ENCODE measurements at regions not wholly inside any gene's neighbourhood (a gene's known extent, or its start where the extent isn't known, plus 50 kb on each side); places are given as distances from the start of the nearest gene placed in this dataset.

- ATAC-seq, result no peak
- no peak overlapping the region for H3K4me3 Mint-ChIP-seq
Measured at GRCh38 chr13:59494151-59494550, 669.6 kb downstream of the DIAPH3 start.

GRCh38 chr13:59494560-59494970, 669.2 kb downstream of the DIAPH3 start:
- Mint-ChIP-seq H3K27me3 (peaks cover 10% of the 10 kb centered on the region), H3K36me3 (ENCODE audit: low read depth) (no peaks in the 10 kb centered on the region), H3K27ac (no peak overlapping the region), H3K4me3 (no peak overlapping the region), H3K4me1 (no peaks in the 10 kb centered on the region)
- no peak for DNase-seq
- H3K9me3 ChIP-seq (ENCODE audit: control insufficient read depth, low read length, poor library complexity, severe bottlenecking), result no peaks in the 10 kb centered on the region
- ATAC-seq, result no peak

More at GRCh38 chr13:59494151-59494550, 669.6 kb downstream of the DIAPH3 start:
- DNase-seq, result no peak
- H3K27ac Mint-ChIP-seq, result no peak overlapping the region
- no peaks in the 10 kb centered on the region for H3K9me3 ChIP-seq (ENCODE audit: control insufficient read depth, low read length, poor library complexity, severe bottlenecking)
- H3K27me3 Mint-ChIP-seq, result peaks cover 10% of the 10 kb centered on the region
- no peaks in the 10 kb centered on the region for H3K36me3 Mint-ChIP-seq (ENCODE audit: low read depth)
- no peaks in the 10 kb centered on the region for H3K4me1 Mint-ChIP-seq

- H3K4me1 Mint-ChIP-seq, result no peaks in the 10 kb centered on the region
- no peak overlapping the region for H3K27ac Mint-ChIP-seq
- no peak for DNase-seq
- no peak for ATAC-seq
- peaks cover 10% of the 10 kb centered on the region for H3K27me3 Mint-ChIP-seq
- H3K9me3 ChIP-seq (ENCODE audit: control insufficient read depth, low read length, poor library complexity, severe bottlenecking), result no peaks in the 10 kb centered on the region
- H3K36me3 Mint-ChIP-seq (ENCODE audit: low read depth), result no peaks in the 10 kb centered on the region
- H3K4me3 Mint-ChIP-seq, result no peak overlapping the region
Measured at GRCh38 chr13:59495299-59495698, 668.4 kb downstream of the DIAPH3 start.

GRCh38 chr13:59495936-59496512, 667.7 kb downstream of the DIAPH3 start:
- no peak overlapping the region for H3K27ac Mint-ChIP-seq
- ATAC-seq, result no peak

GRCh38 chr13:59497621-59498247, 666.0 kb downstream of the DIAPH3 start:
- H3K4me1 Mint-ChIP-seq, result no peaks in the 10 kb centered on the region
- DNase-seq (no peak), ATAC-seq (no peak)
- no peak overlapping the region for H3K27ac Mint-ChIP-seq
- no peaks in the 10 kb centered on the region for H3K9me3 ChIP-seq (ENCODE audit: control insufficient read depth, low read length, poor library complexity, severe bottlenecking)
- H3K27me3 Mint-ChIP-seq, result peaks cover 5% of the 10 kb centered on the region
- no peak overlapping the region for H3K4me3 Mint-ChIP-seq
- no peaks in the 10 kb centered on the region for H3K36me3 Mint-ChIP-seq (ENCODE audit: low read depth)

More at GRCh38 chr13:59495936-59496512, 667.7 kb downstream of the DIAPH3 start:
- H3K27me3 Mint-ChIP-seq, result peaks cover 5% of the 10 kb centered on the region
- H3K36me3 Mint-ChIP-seq (ENCODE audit: low read depth), result no peaks in the 10 kb centered on the region
- H3K4me3 Mint-ChIP-seq, result no peak overlapping the region
- DNase-seq, result no peak
- H3K4me1 Mint-ChIP-seq, result no peaks in the 10 kb centered on the region
- no peaks in the 10 kb centered on the region for H3K9me3 ChIP-seq (ENCODE audit: control insufficient read depth, low read length, poor library complexity, severe bottlenecking)

- DNase-seq (no peak), ATAC-seq (no peak)
- Mint-ChIP-seq H3K4me1 (no peaks in the 10 kb centered on the region), H3K27me3 (no peaks in the 10 kb centered on the region), H3K27ac (no peak overlapping the region), H3K36me3 (ENCODE audit: low read depth) (no peaks in the 10 kb centered on the region), H3K4me3 (peak overlapping the region; percentile 1)
- no peaks in the 10 kb centered on the region for H3K9me3 ChIP-seq (ENCODE audit: control insufficient read depth, low read length, poor library complexity, severe bottlenecking)
Measured at GRCh38 chr13:59501004-59501403, 662.7 kb downstream of the DIAPH3 start.

GRCh38 chr13:59504407-59504806, 659.3 kb downstream of the DIAPH3 start:
- Mint-ChIP-seq H3K27ac (no peak overlapping the region), H3K4me1 (no peaks in the 10 kb centered on the region), H3K4me3 (no peak overlapping the region), H3K27me3 (no peaks in the 10 kb centered on the region), H3K36me3 (ENCODE audit: low read depth) (no peaks in the 10 kb centered on the region)
- H3K9me3 ChIP-seq (ENCODE audit: control insufficient read depth, low read length, poor library complexity, severe bottlenecking), result no peaks in the 10 kb centered on the region
- DNase-seq (no peak), ATAC-seq (no peak)

- no peaks in the 10 kb centered on the region for H3K9me3 ChIP-seq (ENCODE audit: control insufficient read depth, low read length, poor library complexity, severe bottlenecking)
- DNase-seq (no peak), ATAC-seq (no peak)
- Mint-ChIP-seq H3K27ac (no peak overlapping the region), H3K4me3 (no peak overlapping the region), H3K27me3 (no peaks in the 10 kb centered on the region), H3K4me1 (no peaks in the 10 kb centered on the region), H3K36me3 (ENCODE audit: low read depth) (no peaks in the 10 kb centered on the region)
Measured at GRCh38 chr13:59510386-59510785, 653.3 kb downstream of the DIAPH3 start.

- H3K4me1 Mint-ChIP-seq, result no peaks in the 10 kb centered on the region
- no peak overlapping the region for H3K4me3 Mint-ChIP-seq
- ATAC-seq, result no peak
- DNase-seq, result no peak
- H3K36me3 Mint-ChIP-seq (ENCODE audit: low read depth), result no peaks in the 10 kb centered on the region
- H3K27ac Mint-ChIP-seq, result no peak overlapping the region
- no peaks in the 10 kb centered on the region for H3K9me3 ChIP-seq (ENCODE audit: control insufficient read depth, low read length, poor library complexity, severe bottlenecking)
- H3K27me3 Mint-ChIP-seq, result no peaks in the 10 kb centered on the region
Measured at GRCh38 chr13:59513686-59514085, 650.0 kb downstream of the DIAPH3 start.

- no peaks in the 10 kb centered on the region for H3K9me3 ChIP-seq (ENCODE audit: control insufficient read depth, low read length, poor library complexity, severe bottlenecking)
- ATAC-seq (no peak), DNase-seq (no peak)
- H3K4me1 Mint-ChIP-seq, result no peaks in the 10 kb centered on the region
- no peaks in the 10 kb centered on the region for H3K36me3 Mint-ChIP-seq (ENCODE audit: low read depth)
- no peak overlapping the region for H3K27ac Mint-ChIP-seq
- H3K4me3 Mint-ChIP-seq, result no peak overlapping the region
- H3K27me3 Mint-ChIP-seq, result no peaks in the 10 kb centered on the region
Measured at GRCh38 chr13:59514316-59514715, 649.4 kb downstream of the DIAPH3 start.

GRCh38 chr13:59519819-59520218, 643.9 kb downstream of the DIAPH3 start:
- H3K4me1 Mint-ChIP-seq, result peaks cover 3% of the 10 kb centered on the region
- no peaks in the 10 kb centered on the region for H3K27me3 Mint-ChIP-seq
- ATAC-seq (no peak), DNase-seq (no peak)
- peaks cover 5% of the 10 kb centered on the region for H3K36me3 Mint-ChIP-seq (ENCODE audit: low read depth)
- H3K9me3 ChIP-seq (ENCODE audit: control insufficient read depth, low read length, poor library complexity, severe bottlenecking), result no peaks in the 10 kb centered on the region
- no peak overlapping the region for H3K4me3 Mint-ChIP-seq
- no peak overlapping the region for H3K27ac Mint-ChIP-seq

GRCh38 chr13:59521549-59521948, 642.2 kb downstream of the DIAPH3 start:
- no peaks in the 10 kb centered on the region for H3K9me3 ChIP-seq (ENCODE audit: control insufficient read depth, low read length, poor library complexity, severe bottlenecking)
- H3K4me3 Mint-ChIP-seq, result no peak overlapping the region
- no peaks in the 10 kb centered on the region for H3K27me3 Mint-ChIP-seq
- no peak for ATAC-seq
- H3K4me1 Mint-ChIP-seq, result peaks cover 3% of the 10 kb centered on the region
- H3K36me3 Mint-ChIP-seq (ENCODE audit: low read depth), result peaks cover 5% of the 10 kb centered on the region
- no peak for DNase-seq
- no peak overlapping the region for H3K27ac Mint-ChIP-seq

GRCh38 chr13:59522652-59523051, 641.1 kb downstream of the DIAPH3 start:
- Mint-ChIP-seq H3K4me1 (peaks cover 3% of the 10 kb centered on the region), H3K27ac (no peak overlapping the region), H3K36me3 (ENCODE audit: low read depth) (peaks cover 5% of the 10 kb centered on the region), H3K4me3 (no peak overlapping the region), H3K27me3 (no peaks in the 10 kb centered on the region)
- H3K9me3 ChIP-seq (ENCODE audit: control insufficient read depth, low read length, poor library complexity, severe bottlenecking), result no peaks in the 10 kb centered on the region
- ATAC-seq (no peak), DNase-seq (no peak)

- DNase-seq (no peak), ATAC-seq (no peak)
- no peak overlapping the region for H3K4me3 Mint-ChIP-seq
- H3K27me3 Mint-ChIP-seq, result no peaks in the 10 kb centered on the region
- H3K9me3 ChIP-seq (ENCODE audit: control insufficient read depth, low read length, poor library complexity, severe bottlenecking), result no peaks in the 10 kb centered on the region
- H3K27ac Mint-ChIP-seq, result no peak overlapping the region
- H3K36me3 Mint-ChIP-seq (ENCODE audit: low read depth), result peaks cover 5% of the 10 kb centered on the region
- peaks cover 9% of the 10 kb centered on the region for H3K4me1 Mint-ChIP-seq
Measured at GRCh38 chr13:59527500-59527899, 636.2 kb downstream of the DIAPH3 start.

Measured in T-helper 17 cell (primary cell).